HG03342 (cell line): ENCODE measurements at regions not wholly inside any gene's neighbourhood (a gene's known extent, or its start where the extent isn't known, plus 50 kb on each side); places are given as distances from the start of the nearest gene placed in this dataset.
A peak's percentile ranks its signal among the peaks of the same experiment; 100 is the strongest.
"Not testable (repeated sequence)": the region's sequence is repeated elsewhere in the genome, so short reads cannot be mapped to it uniquely, and the experiment has no call there.

Experiments
- ATAC-seq: cut with Tn5 transposase; IDR thresholded peaks from one replicate; pipeline ENCODE4 v1.9.1; 2021; ENCODE audit warnings: mild to moderate bottlenecking, moderate library complexity; ENCODE audit not compliant: unreplicated experiment

DNA sequence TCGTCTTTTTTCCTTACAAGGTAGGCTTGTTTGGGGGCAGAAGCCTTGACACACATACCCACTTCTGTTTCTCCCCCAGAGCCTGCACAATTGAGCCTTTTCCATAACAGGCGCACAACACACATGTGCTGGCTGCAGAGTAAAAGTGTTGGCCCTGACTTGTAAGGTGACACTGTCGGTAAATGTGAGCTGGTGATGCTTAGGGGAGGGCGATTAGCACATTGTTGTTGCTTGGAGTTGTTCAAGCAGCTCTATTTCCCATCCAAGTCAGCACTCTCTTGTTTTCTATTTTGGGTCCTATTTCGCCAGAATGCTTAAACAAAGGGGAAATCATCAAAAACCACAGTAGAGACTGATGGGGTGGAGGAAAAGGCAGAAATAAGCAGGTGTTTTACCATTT lies 51.9 kb upstream of the PTPRJ start:
- no peak for ATAC-seq

DNA sequence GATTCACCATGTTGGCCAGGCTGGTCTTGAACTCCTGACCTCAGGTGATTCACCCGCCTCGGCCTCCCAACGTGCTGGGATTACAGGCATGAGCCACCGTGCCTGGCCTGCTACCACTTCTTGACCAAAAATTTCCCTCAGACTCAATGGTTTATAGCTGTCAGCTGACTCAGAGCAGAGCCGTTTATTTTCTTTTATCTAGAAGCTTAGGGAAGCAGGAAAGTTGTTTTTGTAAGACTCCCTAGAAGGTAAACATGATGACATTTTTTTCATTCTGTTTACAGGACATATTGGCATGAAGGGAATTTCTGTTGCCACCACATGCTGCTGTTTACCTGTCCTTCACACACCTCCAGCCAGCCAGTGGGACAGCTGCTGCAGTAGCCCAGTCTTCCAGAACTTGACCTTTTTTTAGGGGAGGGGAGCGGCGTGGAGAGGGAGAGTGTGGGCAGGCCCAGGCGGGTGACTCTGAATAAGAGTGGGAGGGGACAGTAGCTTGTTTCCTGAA lies 56.1 kb upstream of the PTPRJ start:
- no peak for ATAC-seq

DNA sequence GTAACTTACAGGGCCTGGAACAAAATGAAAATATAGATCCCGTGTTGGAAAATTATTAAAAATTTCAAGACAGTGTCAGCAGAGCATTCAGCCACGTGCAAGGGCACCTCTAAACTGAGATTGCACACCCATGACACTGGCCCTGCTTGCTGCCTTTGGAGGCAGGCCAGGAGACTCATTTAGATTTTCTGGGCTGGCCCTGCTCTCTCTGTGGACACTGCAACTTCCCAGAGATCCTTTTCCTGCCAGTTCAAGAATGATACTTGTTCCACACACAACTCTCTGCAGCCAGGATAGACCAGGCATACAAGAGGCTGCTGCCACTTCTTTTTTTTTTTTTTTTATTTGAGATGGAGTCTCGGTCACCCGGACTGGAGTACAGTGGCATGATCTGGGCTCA lies 56.7 kb upstream of the PTPRJ start:
- no peak for ATAC-seq

DNA sequence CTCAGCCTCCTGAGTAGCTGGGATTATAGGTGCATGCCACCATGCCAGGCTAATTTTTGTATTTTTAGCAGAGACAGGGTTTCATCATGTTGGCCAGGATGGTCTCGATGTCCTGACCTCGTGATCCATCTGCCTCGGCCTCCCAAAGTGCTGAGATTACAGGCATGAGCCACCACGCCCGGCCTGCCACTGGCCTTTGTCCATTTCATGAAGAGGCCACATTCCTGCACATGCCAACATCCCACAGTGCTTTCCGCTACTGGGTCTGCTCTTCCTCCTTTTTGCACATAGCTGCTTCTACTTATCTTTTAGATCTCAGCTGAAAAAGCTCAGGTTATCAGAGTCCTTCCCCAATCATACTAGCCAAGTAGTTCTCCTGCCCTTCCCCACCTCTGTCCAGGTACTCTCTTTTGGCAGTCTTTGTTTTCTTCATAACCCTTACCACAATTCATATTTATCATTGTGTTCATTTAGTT lies 59.2 kb upstream of the PTPRJ start:
- not testable (repeated sequence) for ATAC-seq

DNA sequence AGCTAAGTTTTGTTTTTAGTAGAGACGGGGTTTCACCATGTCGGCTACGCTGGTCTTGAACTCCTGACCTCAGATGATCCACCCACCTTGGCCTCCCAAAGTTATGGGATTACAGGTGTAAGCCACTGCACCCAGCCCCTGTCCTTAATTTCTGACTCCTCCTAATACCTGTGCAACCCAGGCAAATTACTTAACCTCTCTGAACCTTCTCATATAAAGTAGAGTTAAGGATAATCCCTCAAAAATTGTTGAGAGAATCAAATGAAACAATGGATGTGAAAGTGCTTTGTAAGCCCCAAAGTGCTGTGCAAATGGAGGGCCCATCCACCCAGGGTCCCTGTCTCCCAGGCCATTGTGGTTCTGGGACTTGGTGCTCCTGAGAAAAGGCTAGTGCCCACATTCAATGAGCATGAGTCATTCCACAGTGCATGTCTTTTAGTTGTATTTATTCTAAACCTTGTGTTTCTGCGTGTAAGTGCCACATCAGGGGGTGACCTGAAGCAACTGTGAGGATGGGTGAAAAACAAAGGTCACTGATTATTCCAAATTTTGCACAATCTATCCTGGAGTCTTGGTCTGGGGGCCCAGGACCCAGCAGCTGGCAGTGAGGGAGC lies 61.4 kb upstream of the PTPRJ start:
- no peak for ATAC-seq

DNA sequence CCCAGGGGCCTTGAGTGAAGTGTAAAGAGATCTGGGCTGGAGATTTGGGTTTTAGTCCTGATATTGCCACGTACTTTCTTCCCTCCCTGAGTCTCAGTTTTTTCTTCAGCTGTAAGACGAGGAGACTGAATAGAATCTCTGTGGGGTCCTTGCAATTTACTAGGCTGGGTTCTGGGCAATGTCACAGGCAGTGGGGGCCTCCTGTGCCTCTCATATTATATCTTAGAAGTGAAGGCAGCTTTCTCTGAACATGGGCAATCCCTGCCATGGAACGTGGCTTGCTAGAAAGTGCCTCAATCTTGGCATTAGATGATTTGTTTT lies 62.0 kb upstream of the PTPRJ start:
- ATAC-seq, result no peak

DNA sequence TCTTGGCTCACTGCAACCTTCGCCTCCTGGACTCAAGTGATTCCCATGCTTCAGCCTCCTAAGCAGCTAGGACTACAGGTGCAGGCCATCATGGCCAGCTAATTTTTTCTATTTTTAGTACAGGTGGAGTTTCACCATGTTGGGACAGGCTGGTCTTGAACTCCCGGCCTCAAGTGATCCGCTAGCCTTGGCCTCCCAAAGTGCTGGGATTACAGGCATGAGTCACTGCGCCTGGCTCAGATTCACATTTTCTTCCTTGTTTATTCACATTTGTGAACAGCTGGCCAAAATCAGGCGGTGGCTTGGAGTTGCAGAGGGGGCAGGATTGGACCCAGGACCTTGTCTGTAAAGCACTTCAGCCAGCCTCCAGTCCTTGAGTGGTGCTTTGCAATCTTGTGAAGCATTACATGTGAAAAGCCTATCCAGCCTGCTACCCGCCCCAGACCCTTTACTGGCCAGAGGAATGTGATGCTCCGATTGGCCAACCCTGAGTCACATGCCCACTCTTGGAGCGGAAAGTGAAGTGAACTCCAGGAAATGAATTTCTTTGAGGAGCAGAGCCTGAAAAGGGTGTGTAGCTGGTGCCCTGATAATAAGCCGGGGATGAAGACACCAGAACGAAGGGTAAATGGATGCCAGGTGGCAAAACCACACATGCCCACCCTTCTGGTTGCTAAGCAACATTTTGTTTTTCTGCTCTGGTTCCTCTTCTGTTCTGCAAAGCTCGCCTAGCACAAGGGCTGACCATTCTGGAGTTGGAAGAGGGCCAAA lies 62.6 kb upstream of the PTPRJ start:
- ATAC-seq, result peak; percentile 35

DNA sequence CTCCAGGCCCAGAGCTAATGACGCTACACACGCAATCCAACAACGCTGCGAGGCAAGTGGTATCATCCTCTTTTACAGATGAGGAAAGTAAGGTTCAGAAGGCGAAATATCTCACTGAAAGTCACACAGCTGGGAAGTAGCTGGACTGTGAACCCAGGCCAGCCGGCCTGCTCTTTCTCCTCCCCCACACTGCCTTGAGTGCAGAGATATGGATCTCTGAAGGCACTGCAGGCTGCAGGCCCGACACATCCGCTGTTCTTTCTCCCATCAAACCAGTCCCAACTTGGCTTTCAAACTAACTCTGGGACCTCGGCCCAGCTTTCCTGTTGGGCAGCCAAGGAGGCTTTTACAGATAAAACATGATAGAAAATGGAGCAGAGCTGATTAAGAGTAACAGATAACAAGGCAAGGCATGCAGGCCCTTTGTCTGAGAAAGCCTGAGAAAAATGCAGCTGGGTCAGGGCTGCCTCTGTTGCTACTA lies 64.0 kb upstream of the PTPRJ start:
- ATAC-seq, result no peak

DNA sequence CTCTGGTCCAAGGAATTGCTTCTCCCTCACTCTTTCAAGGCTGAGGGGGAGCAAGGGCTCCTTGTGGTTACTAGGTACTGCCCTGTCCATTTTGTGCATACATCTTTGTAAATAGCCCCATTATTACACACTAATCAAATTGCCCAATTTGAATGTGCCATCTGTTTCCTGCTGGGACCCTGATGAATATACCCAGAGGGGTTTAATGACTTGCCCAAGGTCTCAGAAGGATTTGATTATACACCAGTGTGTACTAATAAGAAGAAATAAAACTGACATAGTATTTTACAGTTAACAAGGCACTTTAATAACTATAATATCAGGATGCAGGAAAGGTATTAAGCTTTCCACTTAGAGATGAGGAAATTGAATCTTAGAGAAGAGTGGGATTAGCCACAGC lies 64.6 kb upstream of the PTPRJ start:
- ATAC-seq, result no peak

DNA sequence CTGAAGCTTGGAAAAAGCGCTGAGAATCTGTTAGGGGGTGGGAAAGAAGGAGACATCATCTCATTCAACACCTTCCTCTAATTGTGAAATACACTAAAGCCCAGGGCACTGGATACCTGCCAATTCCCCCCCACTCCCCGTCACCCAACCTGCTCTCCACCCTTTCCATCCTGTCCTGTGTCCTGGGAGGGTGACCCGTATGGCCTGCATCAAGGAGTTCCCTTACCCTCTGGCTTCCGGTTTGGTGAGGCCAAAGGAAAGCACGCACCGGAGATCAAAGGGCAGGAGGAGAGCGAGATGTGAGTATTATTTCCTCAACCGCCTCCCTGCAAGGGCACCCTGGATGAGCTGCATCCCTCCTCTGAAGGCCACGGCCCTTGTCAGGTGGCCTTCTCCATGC lies 65.0 kb upstream of the PTPRJ start:
- no peak for ATAC-seq

DNA sequence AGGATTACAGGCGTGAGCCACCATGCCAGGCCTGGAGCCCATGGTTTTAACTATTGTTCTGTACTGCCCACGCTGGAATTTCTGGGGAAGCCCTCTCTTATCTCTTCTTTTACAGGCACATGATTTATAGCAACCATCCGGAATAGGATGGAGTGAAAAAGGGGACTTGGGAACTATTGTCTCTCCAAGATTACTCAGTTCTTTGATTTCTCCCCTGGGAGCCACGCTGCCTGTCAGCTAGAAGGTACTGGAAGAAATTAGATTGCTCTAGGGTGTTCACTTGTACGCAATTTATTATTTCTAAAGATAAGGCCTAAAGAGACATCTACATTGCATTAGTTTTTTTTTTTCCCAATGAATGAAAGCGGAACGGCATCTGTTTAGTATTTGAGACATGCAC lies 65.6 kb upstream of the PTPRJ start:
- no peak for ATAC-seq

DNA sequence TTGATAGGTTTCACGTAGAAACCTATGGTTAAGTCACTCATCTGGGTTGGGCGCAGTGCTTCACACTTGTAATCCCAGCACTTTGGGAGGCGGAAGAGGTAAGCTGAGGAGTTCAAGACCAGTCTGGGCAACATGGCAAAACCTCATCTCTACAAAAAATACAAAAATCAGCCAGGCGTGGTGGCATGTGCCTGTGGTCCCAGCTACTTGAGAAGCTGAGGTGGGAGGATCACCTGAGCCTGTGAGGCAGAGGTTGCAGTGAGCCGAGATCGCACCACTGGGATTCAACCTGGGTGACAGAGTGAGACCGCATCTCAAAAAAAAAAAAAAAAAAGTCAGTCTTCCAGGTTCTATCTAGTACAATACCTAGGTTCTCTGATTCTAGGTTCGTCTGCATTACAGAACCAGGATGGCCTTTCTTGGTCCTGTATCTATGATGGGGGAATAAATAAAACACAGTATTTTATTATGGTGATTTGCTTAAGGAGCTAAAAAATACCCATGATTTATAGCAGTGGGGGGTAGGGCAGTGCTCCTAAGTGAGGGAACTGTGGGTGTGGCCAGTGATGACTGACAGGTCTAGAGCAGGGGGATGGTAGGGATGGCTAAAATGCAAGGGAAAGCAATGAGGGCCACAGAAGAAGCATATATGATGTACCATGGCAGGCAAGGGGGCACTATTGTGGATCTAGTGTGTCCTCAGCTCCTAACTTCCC lies 65.5 kb upstream of the NUP160 start:
- no peak for ATAC-seq

DNA sequence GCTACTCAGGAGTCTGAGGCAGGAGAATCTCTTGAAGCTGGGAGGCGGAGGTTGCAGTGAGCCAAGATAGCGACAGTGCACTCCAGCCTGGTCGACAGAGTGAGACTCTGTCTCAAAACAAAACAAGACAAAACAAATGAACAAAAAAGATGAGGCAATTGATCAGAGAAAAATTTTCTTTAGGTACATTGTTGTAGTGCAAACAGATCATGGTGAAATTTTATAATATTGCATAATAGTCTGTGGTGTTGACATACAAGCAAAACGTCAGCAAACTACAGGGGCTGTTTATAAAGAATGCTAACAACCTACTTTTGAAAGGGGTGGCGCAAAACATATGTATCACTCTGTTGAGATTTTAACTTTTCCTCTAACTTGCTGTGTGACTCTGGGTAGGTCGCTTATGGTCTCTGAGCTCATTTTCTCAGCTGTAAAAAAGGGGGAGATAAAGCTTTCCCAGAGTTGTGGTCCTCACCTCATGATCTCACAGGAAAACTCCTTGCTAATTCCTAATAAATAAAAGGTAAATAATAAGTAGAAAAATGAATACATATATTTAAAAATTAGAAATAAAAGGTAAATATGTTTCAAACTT lies 64.8 kb upstream of the NUP160 start:
- no peak for ATAC-seq

DNA sequence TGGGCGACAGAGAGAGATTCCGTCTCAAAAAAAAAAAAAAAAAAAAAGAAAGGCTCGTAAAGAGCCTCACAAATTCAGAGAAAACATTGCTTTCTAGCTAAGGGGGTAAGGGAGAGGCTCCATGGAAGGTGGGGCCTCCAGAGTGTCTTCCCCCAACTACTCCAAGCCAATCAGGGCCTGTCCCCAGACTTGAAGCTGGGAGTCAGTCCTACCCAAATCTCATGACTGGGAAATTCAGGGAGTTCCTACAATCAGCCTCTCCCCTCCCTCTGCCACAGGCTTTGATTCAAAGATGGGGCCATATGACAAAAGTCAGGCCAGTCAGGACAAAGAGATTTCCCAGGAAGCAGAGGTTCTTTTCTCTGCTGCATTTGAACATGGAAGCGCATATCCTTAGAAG lies 63.0 kb upstream of the NUP160 start:
- no peak for ATAC-seq

DNA sequence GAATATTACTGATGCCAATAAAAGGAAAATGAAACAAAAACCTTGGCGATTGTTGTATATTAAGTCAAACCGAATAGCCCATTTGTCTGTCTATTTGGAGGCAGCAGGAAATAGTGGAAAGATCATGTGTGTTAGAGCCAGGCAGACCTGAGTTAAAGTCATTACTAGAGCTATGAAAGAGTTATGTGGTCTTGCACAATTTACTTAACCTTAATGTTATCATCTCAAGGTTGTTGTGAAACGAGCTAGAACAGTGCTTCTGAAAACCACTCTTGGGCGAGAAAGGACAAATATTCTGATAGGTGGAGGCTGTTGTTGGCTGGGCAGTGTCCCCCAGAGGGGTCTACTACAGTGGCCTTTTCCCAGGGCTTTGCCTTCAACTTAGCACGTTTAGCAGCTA lies 60.0 kb upstream of the NUP160 start:
- ATAC-seq, result no peak

DNA sequence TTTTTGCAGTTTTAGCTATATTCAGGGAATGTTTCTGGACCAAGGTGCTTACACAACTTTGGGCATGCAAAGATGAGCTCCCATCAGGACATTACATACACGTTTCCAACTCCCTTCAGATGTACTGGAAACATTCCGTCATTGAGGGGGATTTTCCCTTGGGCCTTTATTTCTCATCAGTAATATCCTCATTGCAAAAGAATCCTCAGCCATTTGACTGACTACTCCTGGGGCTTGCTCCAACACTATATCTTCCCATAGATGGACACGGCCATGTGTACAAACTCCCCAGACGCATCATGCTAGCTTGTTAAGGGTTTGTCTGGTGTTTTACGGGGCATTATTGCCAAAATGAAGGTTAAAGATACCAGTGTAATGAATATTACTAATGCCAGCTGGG lies 59.3 kb upstream of the NUP160 start:
- no peak for ATAC-seq

DNA sequence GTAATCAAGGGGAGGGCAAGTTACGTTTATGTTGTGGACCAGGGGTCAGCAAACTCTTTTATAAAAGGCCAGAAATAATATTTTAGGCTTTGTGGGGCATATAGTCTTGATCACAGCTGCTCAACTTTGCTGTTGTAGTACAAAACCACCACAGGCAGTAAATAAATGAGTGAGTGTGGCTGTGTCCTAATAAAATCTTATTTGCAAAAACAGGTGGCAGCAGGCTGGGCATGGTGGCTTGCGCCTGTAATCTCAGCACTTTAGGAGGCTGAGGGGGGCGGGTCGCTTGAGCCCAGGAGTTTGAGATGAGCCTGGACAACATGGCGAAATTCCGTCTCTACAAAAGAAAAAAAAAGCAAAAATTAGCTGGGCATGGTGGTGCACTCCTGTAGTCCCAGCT lies 57.9 kb upstream of the NUP160 start:
- ATAC-seq, result no peak

DNA sequence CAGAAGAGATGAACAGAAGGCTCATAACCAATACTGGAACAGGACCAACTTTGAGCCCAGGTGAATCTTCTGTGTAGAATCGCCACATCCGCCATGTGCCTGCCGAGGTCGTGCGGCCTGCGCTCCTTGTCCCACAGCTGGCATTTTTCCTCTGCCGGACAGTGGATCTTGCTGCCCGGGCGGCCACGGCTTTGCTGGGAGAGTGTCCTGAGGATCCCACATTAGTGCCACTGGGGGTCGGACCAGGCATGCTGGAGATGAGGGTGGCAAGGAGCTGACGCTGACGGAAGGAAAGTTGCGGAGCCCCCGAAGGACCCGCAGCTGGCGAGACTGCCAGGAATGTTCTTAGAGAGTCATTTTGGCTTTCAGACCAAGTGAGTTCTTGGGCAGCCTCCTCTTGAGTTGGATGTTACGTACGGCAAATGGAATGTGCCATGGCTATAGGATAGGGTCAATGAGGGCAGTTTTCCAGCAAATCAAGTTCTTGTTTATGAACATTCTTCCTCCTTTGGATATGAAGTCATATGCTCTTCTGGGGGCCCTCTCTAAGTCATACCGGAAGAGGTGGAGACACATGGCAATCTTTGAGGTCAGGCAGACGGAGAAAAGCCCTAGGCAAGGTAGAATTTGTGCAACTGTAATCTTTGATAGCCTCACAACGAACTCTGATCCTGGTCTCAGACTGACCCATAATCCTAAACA lies 57.4 kb upstream of the NUP160 start:
- no peak for ATAC-seq

DNA sequence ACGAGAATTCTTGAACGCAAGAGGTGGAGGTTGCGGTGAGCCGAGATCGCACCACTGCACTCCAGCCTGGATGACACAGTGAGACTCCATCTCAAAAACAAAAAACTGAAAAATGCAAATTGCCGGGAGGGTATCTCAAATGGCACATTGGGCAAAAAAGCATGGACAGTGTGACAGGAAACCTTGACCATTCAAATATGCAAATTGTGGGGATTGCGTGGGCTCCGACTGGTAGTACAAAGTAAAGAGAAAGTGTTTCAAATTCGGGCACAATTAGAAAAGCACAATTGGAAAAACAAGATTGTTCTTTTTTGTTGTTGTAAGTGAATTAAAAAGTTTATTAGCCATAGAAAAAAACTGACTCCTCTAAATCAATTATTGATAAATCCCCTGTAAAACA lies 56.7 kb upstream of the NUP160 start:
- no peak for ATAC-seq

DNA sequence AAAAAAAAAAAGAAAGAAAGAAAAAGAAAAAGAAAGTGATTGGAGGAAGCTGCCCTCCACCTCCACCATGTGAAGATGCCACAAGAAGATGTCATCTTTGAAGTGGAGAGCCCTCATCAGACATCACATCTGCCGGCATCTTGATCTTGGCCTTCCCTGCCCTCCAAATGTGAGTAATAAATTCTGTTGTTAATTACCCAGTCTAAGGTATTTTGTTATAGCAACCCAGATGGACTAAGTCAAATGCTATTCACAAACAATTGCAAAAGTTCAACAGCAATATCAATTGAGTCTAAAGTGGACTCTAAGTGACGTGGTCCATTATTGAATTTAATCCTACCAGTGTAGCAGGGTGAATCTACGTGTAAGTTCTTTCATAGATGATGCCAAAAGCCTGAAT lies 55.9 kb upstream of the NUP160 start:
- no peak for ATAC-seq

DNA sequence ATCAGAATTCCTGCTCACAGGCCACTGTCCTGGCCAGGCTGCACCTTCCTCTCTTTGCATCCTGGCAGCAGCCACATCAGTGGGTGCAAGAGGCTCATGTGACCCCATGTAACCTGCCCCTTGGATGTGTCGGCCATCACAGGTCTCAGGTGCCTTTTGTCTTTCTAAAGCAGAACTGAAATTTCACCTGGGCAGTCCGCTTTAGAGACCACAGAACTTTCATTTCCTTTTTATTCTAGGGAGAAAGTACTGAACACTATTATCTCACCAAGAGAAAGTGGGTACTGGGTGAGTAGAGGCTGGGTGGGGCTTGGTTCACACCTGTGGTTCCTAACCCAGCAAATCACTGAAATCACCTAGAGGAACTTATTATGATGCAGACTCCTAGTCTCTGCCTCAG lies 51.7 kb upstream of the NUP160 start:
- peak; percentile 98 for ATAC-seq
